ENCODE measurements at regions not wholly inside any gene's neighbourhood (a gene's known extent, or its start where the extent isn't known, plus 50 kb on each side); places are given as distances from the start of the nearest gene placed in this dataset.

DNA sequence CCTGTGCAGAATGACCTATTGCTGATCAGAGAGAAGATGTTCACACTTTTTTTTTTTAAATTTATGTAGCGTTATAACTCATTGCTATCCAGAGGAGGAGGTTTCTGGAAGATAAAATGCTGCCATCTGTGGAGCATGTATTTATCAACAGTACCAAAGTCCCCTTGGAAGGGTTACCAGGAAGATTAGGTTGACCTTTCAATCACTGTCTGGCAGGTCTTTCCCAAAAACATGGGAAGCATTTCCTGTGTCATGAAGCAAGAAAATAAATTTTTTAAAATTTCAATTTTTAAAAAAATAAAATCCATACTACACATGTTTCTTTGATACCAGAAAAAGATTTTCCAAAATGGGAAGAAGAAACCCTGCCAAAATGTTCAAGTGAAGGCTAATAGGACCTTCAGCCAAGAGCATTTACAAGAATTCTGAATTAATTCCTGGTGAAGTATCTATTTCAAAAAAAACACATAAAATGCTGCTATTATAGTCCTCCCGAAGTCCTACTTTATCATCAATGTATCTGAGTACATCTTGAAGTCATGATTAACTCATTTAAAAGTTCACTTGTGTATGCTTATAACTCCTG, 143.9 kb upstream of the RND3 start:
- no peak for TF ChIP-seq GATA2 (IDR thresholded peaks at IDR 0.05; ENCODE audit: low read depth, low read length)
- TF ChIP-seq GATA3 (IDR thresholded peaks at IDR 0.05; ENCODE audit: low read depth, low read length) = no peak

Data from SH-SY5Y (cell line).